A549 (cell line): ENCODE measurements at regions not wholly inside any gene's neighbourhood (a gene's known extent, or its start where the extent isn't known, plus 50 kb on each side); places are given as distances from the start of the nearest gene placed in this dataset.

ENCODE experiments used
- ATAC-seq, 2 experiments: fragments of 200-7000 bp in 1 of 2; fragments of >200 bp in 1 of 2; cut with Nextera tagmentation in 1 of 2; cut with Tn5 transposase in 1 of 2; 3 replicates each; pipeline versions ENCODE4 v1.8.0 to v1.9.1; 2018 to 2020; ENCODE audit warnings: mild to moderate bottlenecking in 1 of 2, moderate library complexity in 1 of 2
- CTCF ChIA-PET: fragments of 300-600 bp; sonication (Branson Sonifier 250); formaldehyde crosslinking; extraction: SDS; loops from one replicate; lab custom pipeline; 2021; ENCODE audit warnings: antibody characterized with exemption, inconsistent platforms; lab: Yijun Ruan, JAX
- POLR2A ChIA-PET: fragments of 350-600 bp; formaldehyde crosslinking; extraction: SDS; loops from one replicate; lab custom pipeline; 2021; ENCODE audit warnings: antibody characterized with exemption, inconsistent platforms; lab: Yijun Ruan, JAX
- DNase-seq, 2 experiments: peaks; one replicate each; pipeline versions ENCODE4 v3.0.0 to v3.0.0-alpha.2; 2011 to 2016; ENCODE audit warnings: low read depth in 1 of 2, low spot score in 1 of 2
- FAIRE-seq: peaks from 2 replicates; lab custom pipeline; 2011; peaks lifted over from hg19 to GRCh38; lab: Jason Lieb, UNC
- H3K27ac ChIP-seq, 2 experiments: fragments of >200 bp; sonication (Bioruptor Twin); formaldehyde crosslinking; 3 replicates each; pipeline ENCODE4 v1.5.1; 2016 to 2017
- H3K4me1 ChIP-seq: fragments of >200 bp; sonication (Bioruptor Twin); formaldehyde crosslinking; 3 replicates; pipeline ENCODE4 v1.6.1; 2016
- H3K4me2 ChIP-seq: fragments of >200 bp; sonication (Bioruptor Twin); formaldehyde crosslinking; 3 replicates; pipeline ENCODE4 v1.6.1; 2016
- H3K4me3 ChIP-seq: fragments of >200 bp; sonication (Bioruptor Twin); formaldehyde crosslinking; 3 replicates; pipeline ENCODE4 v1.5.1; 2016
- H3K9me3 ChIP-seq: fragments of >200 bp; sonication (Bioruptor Twin); formaldehyde crosslinking; 3 replicates; pipeline ENCODE4 v1.6.1; 2016
- BCL3 ChIP-seq: fragments of >200 bp; sonication (Bioruptor Twin); formaldehyde crosslinking; IDR thresholded peaks from 3 replicates; pipeline ENCODE4 v1.6.1; 2016
- EP300 ChIP-seq, 2 experiments: fragments of >200 bp; sonication (Bioruptor Twin); formaldehyde crosslinking; IDR thresholded peaks; 2 replicates in 1 of 2; 3 replicates in 1 of 2; pipeline ENCODE4 v1.6.1; 2016 to 2017
- FOSL2 ChIP-seq, 2 experiments: fragments of 450-650 bp in 1 of 2; fragments of >200 bp in 1 of 2; sonication (Bioruptor Twin) in 1 of 2; formaldehyde crosslinking; IDR thresholded peaks; 2 replicates each; pipeline versions ENCODE4 v1.5.0 to v1.6.1; 2016 to 2020; ENCODE audit warnings: mild to moderate bottlenecking in 1 of 2, moderate library complexity in 1 of 2
- FOXS1 ChIP-seq: fragments of 250-450 bp; sonication (Bioruptor Pico); IDR thresholded peaks from 2 replicates; pipeline ENCODE4 v1.5.0; 2020; ENCODE audit warnings: mild to moderate bottlenecking, moderate library complexity
- MAFK ChIP-seq: fragments of 450-650 bp; IDR thresholded peaks from 2 replicates; pipeline ENCODE4 v1.6.1; 2014; ENCODE audit not compliant: partially characterized antibody
- RARB ChIP-seq: fragments of 250-450 bp; sonication (Bioruptor Pico); IDR thresholded peaks from 2 replicates; pipeline ENCODE4 v1.8.0; 2021; ENCODE audit warnings: mild to moderate bottlenecking, moderate library complexity
- REST ChIP-seq: fragments of 200-600 bp; sonication (generic); IDR thresholded peaks from 2 replicates; pipeline ENCODE4 v1.6.1; 2016; ENCODE audit warnings: antibody characterized with exemption, mild to moderate bottlenecking, moderate library complexity
- SREBF2 ChIP-seq: fragments of 450-650 bp; IDR thresholded peaks from 2 replicates; pipeline ENCODE4 v1.6.1; 2014; ENCODE audit warnings: mild to moderate bottlenecking, moderate library complexity
- ZC3H11A ChIP-seq: fragments of 450-650 bp; IDR thresholded peaks from 2 replicates; pipeline ENCODE4 v1.6.1; 2014; ENCODE audit warnings: antibody characterized with exemption, mild to moderate bottlenecking
- WGBS: methylation state at CpG from one replicate; pipeline ENCODE4 v1.1.6; 2017; ENCODE audit errors: missing lambda C conversion rate; 5-methylcytosine and 5-hydroxymethylcytosine counted together

GRCh38 chr10:58460157-58460556 lies 52.5 kb upstream of the BICC1 start:
- no peak overlapping the region for H3K27ac ChIP-seq
- peaks cover 30% of the 10 kb centered on the region; the same call in 2 of the 3 replicates for H3K9me3 ChIP-seq
- TF ChIP-seq FOXS1 (CRISPR knock-in tag) (no peak), REST (no peak), MAFK (no peak), EP300 (IDR thresholded peaks at IDR 0.05) (no peak), ZC3H11A (no peak)
- no peak overlapping the region for H3K4me2 ChIP-seq
- no peak for ATAC-seq
- H3K4me1 ChIP-seq, result no peaks in the 10 kb centered on the region
- ChIA-PET POLR2A (no interaction called here), CTCF (no interaction called here)
- 75% methylated on average over 1 of the region's 1 CpG for WGBS
- no peak overlapping the region for H3K4me3 ChIP-seq
- no peak for FAIRE-seq
- DNase-seq, result no peak

- ChIA-PET CTCF (interaction anchor here (0.6 kb wide), 2 partner anchors 147 to 222 kb away, joined by 3 to 5 read pairs; no protein-coding TSS in a partner anchor), POLR2A (no interaction called here)
- no peak for TF ChIP-seq BCL3
- no peak for TF ChIP-seq FOSL2 (IDR thresholded peaks at IDR 0.05)
- no peak for TF ChIP-seq FOSL2 (CRISPR knock-in tag; IDR thresholded peaks at IDR 0.05)
- no peak for TF ChIP-seq RARB (CRISPR knock-in tag)
- TF ChIP-seq SREBF2, result no peak
- no peak for DNase-seq
- FAIRE-seq, result peak; percentile 32
- Histone ChIP-seq H3K4me3 (no peak overlapping the region), H3K27ac (no peak overlapping the region), H3K4me2 (no peak overlapping the region), H3K9me3 (peaks cover 20% of the 10 kb centered on the region; the same call in 2 of the 3 replicates), H3K4me1 (peaks cover 13% of the 10 kb centered on the region)
- no peak for ATAC-seq
- WGBS, result 55% methylated on average over 3 of the region's 3 CpGs
These were observed 49.7 kb upstream of the BICC1 start for GRCh38 chr10:58462863-58463507.
